C4-2B (cell line): ENCODE measurements at regions not wholly inside any gene's neighbourhood (a gene's known extent, or its start where the extent isn't known, plus 50 kb on each side); places are given as distances from the start of the nearest gene placed in this dataset.

Experiments used
- CTCF ChIP-seq: fragments of 450-650 bp; conservative IDR thresholded peaks from 2 replicates; pipeline ENCODE4 v1.5.1; 2017; ENCODE audit warnings: mild to moderate bottlenecking
- ZFX ChIP-seq: fragments of 450-650 bp; IDR thresholded peaks from 2 replicates; pipeline ENCODE4 v1.6.1; 2017

GRCh38 chr3:160140756-160141155, 84.5 kb upstream of the C3orf80 start:
- TF ChIP-seq CTCF (no peak), ZFX (no peak)
